Astrocyte of the cerebellum (primary cell): ENCODE measurements at regions not wholly inside any gene's neighbourhood (a gene's known extent, or its start where the extent isn't known, plus 50 kb on each side); places are given as distances from the start of the nearest gene placed in this dataset.

Experiments
- DNase-seq: peaks from one replicate; pipeline ENCODE4 v3.0.0-alpha.2; 2011; ENCODE audit warnings: low read depth
- H3K4me3 ChIP-seq: 2 replicates; pipeline ENCODE4 v1.5.1; 2011; ENCODE audit warnings: mild to moderate bottlenecking, low read depth, low read length, moderate library complexity
- in situ Hi-C: cut with HindIII; loops from 2 replicates; pipeline ENCODE4 v1.10.0; 2017; ENCODE audit warnings: low sequenced_read_pairs
- TF ChIP-seq, protein P1 (sequence below): IDR thresholded peaks from 2 replicates; pipeline ENCODE4 v1.5.1; 2012; ENCODE audit warnings: low read length, low read depth, moderate library complexity, mild to moderate bottlenecking; ENCODE audit errors: missing control alignments

DNA sequence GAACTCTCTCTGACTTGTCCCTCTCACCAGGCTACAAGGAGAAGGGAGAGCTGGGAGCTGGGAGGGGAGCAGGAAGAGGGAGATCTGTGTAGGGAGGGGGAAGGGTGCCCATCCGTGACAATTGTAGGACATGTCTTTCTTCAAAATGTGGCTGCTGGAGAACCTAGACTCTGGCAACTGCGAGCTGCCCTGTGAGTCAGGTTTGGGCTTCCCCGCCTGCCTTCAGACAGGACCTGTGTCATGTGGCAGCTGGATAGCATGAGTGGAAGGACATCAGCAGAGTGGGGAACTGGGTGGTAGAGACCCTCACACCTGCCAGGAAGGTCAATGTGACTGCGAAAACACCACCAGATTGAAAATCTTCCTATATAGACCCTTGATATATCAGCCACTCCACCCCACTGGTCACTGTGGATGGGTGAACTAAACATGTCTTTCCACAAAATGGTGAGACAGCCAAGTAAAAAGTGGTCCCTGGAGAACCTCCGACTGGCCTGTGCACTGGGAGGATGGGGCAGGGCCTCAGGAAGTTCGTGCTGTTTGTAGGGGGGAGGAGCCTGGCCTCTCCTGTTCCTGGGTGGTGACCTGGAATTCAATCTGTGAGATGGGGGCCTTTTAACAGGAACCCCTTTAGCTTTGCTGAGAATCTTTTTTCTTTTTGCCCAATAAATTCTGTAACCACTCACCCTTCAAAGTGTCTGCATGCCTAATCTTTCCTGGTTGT, 62.2 kb upstream of the CAPRIN2 start:
- in situ Hi-C loops, result no loop called here
- TF ChIP-seq, protein P1, sequence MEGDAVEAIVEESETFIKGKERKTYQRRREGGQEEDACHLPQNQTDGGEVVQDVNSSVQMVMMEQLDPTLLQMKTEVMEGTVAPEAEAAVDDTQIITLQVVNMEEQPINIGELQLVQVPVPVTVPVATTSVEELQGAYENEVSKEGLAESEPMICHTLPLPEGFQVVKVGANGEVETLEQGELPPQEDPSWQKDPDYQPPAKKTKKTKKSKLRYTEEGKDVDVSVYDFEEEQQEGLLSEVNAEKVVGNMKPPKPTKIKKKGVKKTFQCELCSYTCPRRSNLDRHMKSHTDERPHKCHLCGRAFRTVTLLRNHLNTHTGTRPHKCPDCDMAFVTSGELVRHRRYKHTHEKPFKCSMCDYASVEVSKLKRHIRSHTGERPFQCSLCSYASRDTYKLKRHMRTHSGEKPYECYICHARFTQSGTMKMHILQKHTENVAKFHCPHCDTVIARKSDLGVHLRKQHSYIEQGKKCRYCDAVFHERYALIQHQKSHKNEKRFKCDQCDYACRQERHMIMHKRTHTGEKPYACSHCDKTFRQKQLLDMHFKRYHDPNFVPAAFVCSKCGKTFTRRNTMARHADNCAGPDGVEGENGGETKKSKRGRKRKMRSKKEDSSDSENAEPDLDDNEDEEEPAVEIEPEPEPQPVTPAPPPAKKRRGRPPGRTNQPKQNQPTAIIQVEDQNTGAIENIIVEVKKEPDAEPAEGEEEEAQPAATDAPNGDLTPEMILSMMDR, result no peak
- no peak overlapping the region for H3K4me3 ChIP-seq
- no peak for DNase-seq

DNA sequence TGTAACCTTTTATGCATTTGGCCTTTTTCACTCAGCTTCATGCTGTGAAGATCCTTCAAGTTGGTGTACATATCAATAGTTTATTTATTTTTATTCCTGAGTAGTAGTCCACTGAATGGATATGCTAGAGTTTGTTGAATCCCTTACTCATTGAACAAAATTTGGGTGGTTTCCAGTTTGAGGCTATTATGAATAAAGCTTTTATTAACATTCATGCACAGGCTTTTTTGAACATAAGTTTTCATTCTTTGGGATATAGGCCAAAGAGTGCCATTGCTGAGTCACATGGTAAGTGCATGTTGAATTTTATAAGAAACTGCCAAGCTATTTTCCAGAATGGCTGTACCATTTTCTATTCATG, 59.5 kb upstream of the CAPRIN2 start:
- TF ChIP-seq, protein P1, result no peak
- in situ Hi-C loops, result no loop called here

DNA sequence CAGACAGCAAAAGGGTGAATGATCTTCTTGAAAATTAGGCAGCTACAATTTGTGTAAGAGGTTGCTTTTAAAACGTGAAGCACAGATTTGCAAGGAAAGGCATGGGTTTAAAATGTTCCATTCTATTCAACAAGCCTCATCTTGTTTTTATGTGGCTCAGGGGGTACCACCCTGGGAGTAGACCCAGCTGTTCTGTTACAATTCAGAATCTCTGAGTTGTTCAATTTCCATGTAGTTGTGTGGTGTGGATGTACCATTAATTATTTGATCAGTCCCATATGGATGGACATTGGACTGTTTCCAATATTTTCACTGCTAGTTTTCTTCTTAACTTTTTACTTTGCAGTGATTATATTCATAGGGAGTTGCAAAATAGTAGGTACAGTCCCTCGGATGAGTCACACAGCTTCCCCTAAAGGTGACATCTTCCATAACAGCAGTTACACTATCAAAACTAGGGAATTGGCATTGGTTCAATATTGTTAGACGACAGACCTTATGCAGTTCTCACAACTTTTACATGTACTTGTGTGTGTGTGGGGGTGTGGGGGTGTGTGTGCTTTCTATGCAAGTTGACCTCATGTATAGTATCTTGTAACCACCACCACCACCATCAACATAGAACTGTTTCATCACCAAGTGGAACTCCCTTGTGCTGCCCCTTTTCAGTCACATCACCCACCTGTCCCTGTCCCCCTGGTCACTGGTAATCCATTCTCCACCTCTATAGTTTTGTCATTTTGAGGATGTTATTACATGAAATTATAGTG, 59.0 kb upstream of the CAPRIN2 start:
- no peak for DNase-seq
- in situ Hi-C loops, result no loop called here
- TF ChIP-seq, protein P1, result no peak
- H3K4me3 ChIP-seq, result no peak overlapping the region

More for the DNA sequence above, 59.5 kb upstream of the CAPRIN2 start:
- no peak for DNase-seq
- H3K4me3 ChIP-seq, result no peak overlapping the region

DNA sequence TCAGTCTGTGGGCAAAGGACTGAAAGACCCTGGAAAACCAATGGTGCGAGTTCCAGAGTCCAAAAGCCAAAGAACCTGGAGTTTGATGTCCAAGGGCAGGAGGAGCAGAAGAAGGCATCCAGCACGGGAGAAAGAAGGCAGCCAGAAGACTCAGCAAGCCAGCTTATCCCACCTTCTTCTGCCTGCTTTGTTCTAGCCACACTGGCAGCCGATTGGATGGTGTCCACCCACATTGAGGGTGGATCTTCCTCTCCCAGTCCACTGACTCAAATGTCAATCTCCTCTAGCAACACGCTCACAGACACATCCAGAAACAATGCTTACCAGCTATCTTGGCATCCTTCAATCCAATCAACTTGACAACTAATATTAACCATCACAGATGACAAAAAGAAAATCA, 57.2 kb upstream of the CAPRIN2 start:
- in situ Hi-C loops, result no loop called here
- TF ChIP-seq, protein P1, result no peak
- no peak overlapping the region for H3K4me3 ChIP-seq
- DNase-seq, result no peak

DNA sequence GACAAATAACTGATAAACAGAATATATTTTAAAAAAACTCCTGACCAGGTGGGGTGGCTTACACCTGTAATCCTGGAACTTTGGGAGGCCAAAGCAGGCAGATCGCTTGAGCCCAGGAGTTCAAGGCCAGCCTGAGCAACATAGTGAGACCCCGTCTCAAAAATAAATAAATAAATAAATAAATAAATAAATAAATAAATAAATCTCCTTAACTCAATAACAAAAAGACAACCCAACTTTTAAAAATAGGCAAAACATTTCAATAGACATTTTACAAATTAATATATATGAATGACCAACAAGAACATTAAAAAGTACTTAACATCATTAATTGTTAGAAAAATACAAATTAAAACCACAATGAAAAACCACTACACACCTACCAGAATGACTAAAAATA, 56.2 kb upstream of the CAPRIN2 start:
- TF ChIP-seq, protein P1, result no peak
- DNase-seq, result no peak
- in situ Hi-C loops, result no loop called here
- no peak overlapping the region for H3K4me3 ChIP-seq

DNA sequence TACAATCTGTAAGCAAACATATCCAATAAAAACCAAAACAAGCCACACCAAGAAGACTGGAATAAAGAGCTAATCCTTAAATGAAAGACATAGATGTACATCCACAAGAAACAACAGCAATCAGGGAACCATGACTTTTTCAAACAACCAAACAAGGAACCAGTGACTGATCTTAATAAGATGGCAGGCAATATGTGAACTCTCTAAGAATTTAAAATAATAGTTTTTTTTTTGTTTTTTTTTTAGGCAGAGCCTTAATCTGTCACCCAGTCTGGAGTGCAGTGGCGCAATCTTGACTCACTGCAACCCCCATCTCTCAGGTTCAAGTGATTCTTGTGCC, 52.9 kb upstream of the CAPRIN2 start:
- in situ Hi-C loops, result no loop called here
- no peak overlapping the region for H3K4me3 ChIP-seq
- TF ChIP-seq, protein P1, result no peak
- no peak for DNase-seq
